GM18499 (cell line): ENCODE measurements at regions not wholly inside any gene's neighbourhood (a gene's known extent, or its start where the extent isn't known, plus 50 kb on each side); places are given as distances from the start of the nearest gene placed in this dataset.

ENCODE experiments used
- ATAC-seq: cut with Tn5 transposase; IDR thresholded peaks from one replicate; pipeline ENCODE4 v1.9.1; 2021; ENCODE audit warnings: moderate number of reproducible peaks; ENCODE audit not compliant: insufficient read depth, unreplicated experiment

DNA sequence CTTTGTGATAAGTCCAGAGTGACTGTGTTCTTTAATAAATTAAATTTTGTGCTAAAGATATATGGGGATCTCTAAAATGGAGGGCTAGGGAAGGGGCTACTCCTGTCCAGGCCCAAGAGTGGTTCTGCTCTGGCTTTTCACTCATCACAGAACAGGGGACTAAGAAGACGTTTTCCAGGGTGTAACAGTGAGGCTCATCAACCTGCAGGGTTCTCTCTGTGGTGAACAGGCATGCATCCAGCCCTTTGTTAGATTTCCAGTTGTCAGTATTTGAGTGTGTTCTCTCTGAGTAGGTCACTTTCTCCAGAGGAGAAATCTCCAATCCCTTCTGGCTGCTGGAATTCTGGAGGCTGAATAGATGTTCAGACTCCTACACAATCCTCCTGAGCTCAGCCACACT, 408.9 kb downstream of the PLCL1 start:
- no peak for ATAC-seq

DNA sequence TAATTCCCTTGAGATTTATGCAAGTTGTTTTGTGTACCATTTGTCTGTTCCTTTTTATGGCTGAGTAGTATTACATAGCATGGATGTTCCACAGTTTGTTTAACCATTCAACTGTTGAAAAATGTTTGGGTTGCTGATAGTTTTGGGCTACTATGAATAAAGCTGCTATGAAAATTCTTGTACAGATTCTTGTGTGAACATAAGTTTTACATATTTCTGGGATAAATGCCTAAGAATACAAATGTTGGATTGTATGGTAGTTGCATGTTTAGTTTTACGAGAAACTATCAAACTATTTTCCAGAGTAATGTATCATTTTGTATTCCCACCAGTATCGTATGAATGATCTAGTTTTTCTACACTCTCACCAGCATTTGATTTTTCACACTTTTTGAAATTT, 407.3 kb downstream of the PLCL1 start:
- no peak for ATAC-seq

DNA sequence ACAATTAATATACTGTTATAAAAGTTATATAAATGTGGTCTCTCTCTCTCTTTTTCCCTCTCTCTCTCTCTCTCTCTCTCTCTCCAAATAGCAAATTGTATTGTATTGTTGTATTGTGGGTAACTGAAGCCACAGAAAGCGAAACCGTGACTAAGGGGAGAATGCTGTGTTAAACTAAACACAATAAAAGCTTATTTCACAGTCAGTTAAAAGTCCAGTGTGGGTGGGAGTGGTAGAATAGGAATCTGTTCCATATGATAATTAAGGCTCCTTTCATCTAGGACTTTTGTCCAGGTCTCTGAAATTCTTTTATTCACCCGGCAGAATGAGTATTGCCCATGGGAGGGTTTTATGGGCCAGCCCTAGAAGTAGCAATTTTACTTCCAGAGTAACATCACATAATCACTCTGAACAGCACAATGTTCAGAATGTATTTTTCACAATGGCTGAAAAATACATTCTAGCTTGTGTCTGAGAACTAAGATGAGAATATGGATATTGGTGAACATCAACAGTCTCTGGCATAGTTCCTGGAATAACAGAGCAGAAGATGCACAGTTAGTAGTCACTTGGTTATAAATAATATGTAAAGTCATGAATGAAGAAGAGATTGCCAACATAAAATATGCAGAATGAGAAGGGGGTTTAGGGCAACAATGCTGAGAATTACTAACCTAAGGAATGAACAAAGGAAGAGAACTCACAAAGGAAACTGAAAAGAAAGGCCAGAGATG, 399.1 kb downstream of the PLCL1 start:
- no peak for ATAC-seq
